IMR-90 (cell line): ENCODE measurements at regions not wholly inside any gene's neighbourhood (a gene's known extent, or its start where the extent isn't known, plus 50 kb on each side); places are given as distances from the start of the nearest gene placed in this dataset.

Source experiments
- ATAC-seq: fragments of 200-7000 bp; cut with Tn5 transposase; 2 replicates; pipeline ENCODE4 v1.9.1; 2020; ENCODE audit warnings: low read depth, mild to moderate bottlenecking, moderate library complexity
- BruUV-seq: library from RNA; stranded (reverse); fragments of 400-500 nt; replicated peaks from 2 replicates; lab custom pipeline; 2021; lab: Mats Ljungman, UMichigan
- CTCF ChIA-PET: fragments of 300-600 bp; formaldehyde crosslinking; extraction: SDS; loops from one replicate; lab custom pipeline; 2021; ENCODE audit warnings: antibody characterized with exemption; lab: Yijun Ruan, JAX
- POLR2A ChIA-PET: fragments of 300-600 bp; sonication (Branson Sonifier 250); formaldehyde crosslinking; loops from one replicate; lab custom pipeline; 2022; ENCODE audit warnings: antibody characterized with exemption; ENCODE audit not compliant: unreplicated experiment; lab: Charles Lee
- DNase-seq: peaks from one replicate; pipeline ENCODE4 v3.0.0; 2013
- H2AFZ ChIP-seq: replicated peaks from 2 replicates; pipeline ENCODE3; 2013; ENCODE audit warnings: low read length, mild to moderate bottlenecking; ENCODE audit not compliant: poor library complexity
- H2AK5ac ChIP-seq: 2 replicates; pipeline ENCODE4 v1.6.1; 2013; ENCODE audit warnings: low read depth, low read length, inconsistent platforms
- H2AK9ac ChIP-seq: replicated peaks from 2 replicates; pipeline ENCODE3; 2013; ENCODE audit warnings: mild to moderate bottlenecking, low read depth, low read length, moderate library complexity; ENCODE audit not compliant: poor library complexity
- H2BK120ac ChIP-seq: 2 replicates; pipeline ENCODE4 v1.6.1; 2013; ENCODE audit warnings: low read depth, low read length, inconsistent platforms
- H2BK15ac ChIP-seq: 3 replicates; pipeline ENCODE4 v1.6.1; 2013; ENCODE audit warnings: low read depth, low read length, inconsistent platforms
- H2BK20ac ChIP-seq: 2 replicates; pipeline ENCODE4 v1.6.1; 2013; ENCODE audit warnings: low read depth, mild to moderate bottlenecking, inconsistent platforms, low read length, moderate library complexity
- H2BK5ac ChIP-seq: 2 replicates; pipeline ENCODE4 v1.6.1; 2013; ENCODE audit warnings: mild to moderate bottlenecking, low read depth, low read length, inconsistent platforms; ENCODE audit not compliant: poor library complexity, severe bottlenecking
- H3K14ac ChIP-seq: replicated peaks from 2 replicates; pipeline ENCODE4 v1.6.1; 2013; ENCODE audit warnings: low read depth, low read length, inconsistent platforms
- H3K18ac ChIP-seq: 2 replicates; pipeline ENCODE4 v1.6.1; 2013; ENCODE audit warnings: low read depth, low read length, control low read depth
- H3K23ac ChIP-seq: 2 replicates; pipeline ENCODE4 v1.6.1; 2013; ENCODE audit warnings: low read depth, low read length, inconsistent platforms
- H3K27ac ChIP-seq: 2 replicates; pipeline ENCODE4 v1.5.1; 2013; ENCODE audit warnings: mild to moderate bottlenecking, control low read depth, low read length; ENCODE audit not compliant: insufficient read depth
- H3K27me3 ChIP-seq: 2 replicates; pipeline ENCODE4 v1.6.1; 2013; ENCODE audit warnings: low read length; ENCODE audit not compliant: control insufficient read depth, insufficient read depth
- H3K36me3 ChIP-seq: 2 replicates; pipeline ENCODE4 v1.6.1; 2013; ENCODE audit warnings: low read length, mixed read lengths; ENCODE audit not compliant: control insufficient read depth, insufficient read depth
- H3K4ac ChIP-seq: 2 replicates; pipeline ENCODE4 v1.6.1; 2013; ENCODE audit warnings: low read depth, low read length, inconsistent platforms
- H3K4me1 ChIP-seq: 2 replicates; pipeline ENCODE4 v1.6.1; 2013; ENCODE audit warnings: low read length, mixed read lengths; ENCODE audit not compliant: control insufficient read depth, insufficient read depth
- H3K4me2 ChIP-seq: 2 replicates; pipeline ENCODE4 v1.6.1; 2013; ENCODE audit warnings: low read depth, mild to moderate bottlenecking, control low read depth, low read length, moderate library complexity
- H3K4me3 ChIP-seq: 2 replicates; pipeline ENCODE4 v1.5.1; 2013; ENCODE audit warnings: low read depth, mild to moderate bottlenecking, control low read depth, low read length, moderate library complexity; ENCODE audit not compliant: insufficient read depth
- H3K56ac ChIP-seq: 2 replicates; pipeline ENCODE4 v1.6.1; 2013; ENCODE audit warnings: low read length, inconsistent platforms; ENCODE audit not compliant: insufficient read depth; ENCODE audit errors: extremely low read depth
- H3K79me1 ChIP-seq, 2 experiments: 2 replicates each; pipeline ENCODE4 v1.6.1; 2013; ENCODE audit warnings: low read length in 2 of 2, inconsistent platforms in 1 of 2, low read depth in 1 of 2
- H3K9ac ChIP-seq: 2 replicates; pipeline ENCODE4 v1.6.1; 2013; ENCODE audit warnings: low read depth, low read length, control low read depth
- H3K9me1 ChIP-seq: 2 replicates; pipeline ENCODE4 v1.6.1; 2013; ENCODE audit warnings: low read length, inconsistent platforms; ENCODE audit not compliant: insufficient read depth
- H3K9me3 ChIP-seq: 2 replicates; pipeline ENCODE4 v1.6.1; 2013; ENCODE audit warnings: low read length; ENCODE audit not compliant: control insufficient read depth, insufficient read depth
- H4K20me1 ChIP-seq: 2 replicates; pipeline ENCODE4 v1.6.1; 2013; ENCODE audit warnings: low read length, inconsistent platforms; ENCODE audit not compliant: insufficient read depth
- H4K5ac ChIP-seq: 2 replicates; pipeline ENCODE4 v1.6.1; 2013; ENCODE audit warnings: mild to moderate bottlenecking, low read depth, low read length, control low read depth
- H4K8ac ChIP-seq, 2 experiments: 2 replicates each; pipeline ENCODE4 v1.6.1; 2013; ENCODE audit warnings: low read depth in 2 of 2, low read length in 2 of 2, control low read depth in 1 of 2, inconsistent platforms in 1 of 2
- H4K91ac ChIP-seq: 2 replicates; pipeline ENCODE4 v1.6.1; 2013; ENCODE audit warnings: low read depth, low read length, inconsistent platforms; ENCODE audit not compliant: insufficient read depth
- CTCF ChIP-seq: conservative IDR thresholded peaks from 2 replicates; pipeline ENCODE4 v1.5.1; 2012; ENCODE audit warnings: mild to moderate bottlenecking, low read depth, low read length, improper control_type of control experiment
- MAFK ChIP-seq: IDR thresholded peaks from 2 replicates; pipeline ENCODE4 v1.6.1; 2012; ENCODE audit warnings: low read depth, low read length, improper control_type of control experiment
- NFE2L2 ChIP-seq: fragments of 150-350 bp; IDR thresholded peaks from 2 replicates; pipeline ENCODE4 v1.6.1; 2016; ENCODE audit warnings: low read depth, mild to moderate bottlenecking, low read length
- POLR2A ChIP-seq: IDR thresholded peaks from 2 replicates; pipeline ENCODE4 v1.6.1; 2012; ENCODE audit warnings: mild to moderate bottlenecking, low read depth, low read length
- dilution Hi-C: fragments of 300-500 bp; cut with HindIII; formaldehyde crosslinking; loops from one replicate; pipeline ENCODE4 v1.14.3; 2018; ENCODE audit warnings: low sequenced_read_pairs; ENCODE audit not compliant: unreplicated experiment
- in situ Hi-C: fragments of 300-500 bp; cut with MboI; formaldehyde crosslinking; loops from 3 replicates; pipeline ENCODE4 v1.14.3; 2019; ENCODE audit warnings: low sequenced_read_pairs, inconsistent platforms, mixed read lengths
- intact Hi-C: fragments of 100-400 bp; cut with micrococcal nuclease; formaldehyde crosslinking; loops from 2 replicates; pipeline ENCODE4 v1.10.0; 2022

- TF ChIP-seq CTCF, result no peak
- TF ChIP-seq NFE2L2, result no peak
- TF ChIP-seq POLR2A, result no peak
- no peak for TF ChIP-seq MAFK
- Histone ChIP-seq H4K91ac (no peak overlapping the region), H3K9me1 (no peaks in the 10 kb centered on the region), H2AK9ac (no peak overlapping the region), H3K27ac (no peak overlapping the region), H3K56ac (no peak overlapping the region), H4K5ac (no peak overlapping the region), H3K79me1 (no peaks in the 10 kb centered on the region), H3K9ac (no peak overlapping the region), H3K4me3 (no peak overlapping the region), H2BK20ac (no peak overlapping the region), H3K18ac (no peak overlapping the region), H2AK5ac (no peak overlapping the region), H2AFZ (no peak overlapping the region), H3K4ac (no peak overlapping the region), H3K27me3 (no peaks in the 10 kb centered on the region), H2BK15ac (no peak overlapping the region), H4K20me1 (no peaks in the 10 kb centered on the region), H2BK5ac (no peak overlapping the region), H4K8ac (no peak overlapping the region), H3K23ac (no peak overlapping the region), H3K9me3 (no peaks in the 10 kb centered on the region), H3K4me2 (no peak overlapping the region), H3K36me3 (no peaks in the 10 kb centered on the region), H3K14ac (no peak overlapping the region), H3K4me1 (no peaks in the 10 kb centered on the region), H2BK120ac (no peak overlapping the region)
- intact Hi-C loops (no loop called here), in situ Hi-C loops (no loop called here), dilution Hi-C loops (no loop called here)
- DNase-seq (no peak), ATAC-seq (no peak)
- ChIA-PET POLR2A (no interaction called here), CTCF (no interaction called here)
- no TSS peak for BruUV-seq
Observed at GRCh38 chrX:113124693-113125092, 284.1 kb upstream of the AMOT start.
